B cell (primary cell): ENCODE measurements at regions not wholly inside any gene's neighbourhood (a gene's known extent, or its start where the extent isn't known, plus 50 kb on each side); places are given as distances from the start of the nearest gene placed in this dataset.
"Not testable (repeated sequence)": the region's sequence is repeated elsewhere in the genome, so short reads cannot be mapped to it uniquely, and the experiment has no call there.

Source experiments
- ATAC-seq: fragments of 200-7000 bp; cut with Tn5 transposase; one replicate; pipeline ENCODE4 v1.10.0; 2021; ENCODE audit warnings: low read depth, mild to moderate bottlenecking, moderate number of reproducible peaks, moderate library complexity
- CTCF ChIA-PET: fragments of 350-600 bp; sonication (Branson Sonifier 250); formaldehyde crosslinking; loops from one replicate; lab custom pipeline; 2021; ENCODE audit warnings: antibody characterized with exemption, inconsistent platforms; lab: Charles Lee
- POLR2A ChIA-PET: fragments of 350-600 bp; sonication (Branson Sonifier 250); formaldehyde crosslinking; loops from one replicate; lab custom pipeline; 2021; ENCODE audit warnings: antibody characterized with exemption; lab: Charles Lee
- DNase-seq: peaks from one replicate; pipeline ENCODE4 v3.0.0; 2013
- H2AFZ ChIP-seq: 2 replicates; pipeline ENCODE4 v1.6.1; 2012; ENCODE audit warnings: mild to moderate bottlenecking, low read depth, low read length; ENCODE audit not compliant: insufficient read depth, poor library complexity, severe bottlenecking
- H3K27ac ChIP-seq, 2 donors: 1 replicate in 1 of 2; 2 replicates in 1 of 2; pipeline ENCODE4 v1.5.1; 2012 to 2013; ENCODE audit warnings: low read length in 2 of 2, mild to moderate bottlenecking in 2 of 2, moderate library complexity in 1 of 2
- H3K27me3 ChIP-seq, 4 experiments: fragments of 200-600 bp in 1 of 4; sonication (generic) in 1 of 4; replicated peaks in 1 of 4; 1 replicate in 2 of 4; 2 replicates in 2 of 4; pipeline versions ENCODE4 v1.6.1 to v1.7.0; 2013 to 2016; ENCODE audit warnings: low read length in 3 of 4, mild to moderate bottlenecking in 2 of 4, mixed read lengths in 1 of 4, moderate library complexity in 1 of 4; ENCODE audit not compliant: insufficient read depth in 4 of 4, control insufficient read depth in 3 of 4; ENCODE audit errors: control extremely low read depth in 1 of 4
- H3K36me3 ChIP-seq, 2 experiments: replicated peaks in 1 of 2; 1 replicate in 1 of 2; 2 replicates in 1 of 2; pipeline versions ENCODE4 v1.6.1 to v1.7.1; 2013; ENCODE audit warnings: low read length in 1 of 2; ENCODE audit not compliant: insufficient read depth in 2 of 2, control insufficient read depth in 1 of 2; ENCODE audit errors: control extremely low read depth in 1 of 2, extremely low read depth in 1 of 2
- H3K4me1 ChIP-seq, 2 donors: fragments of 200-600 bp in 1 of 2; sonication (generic) in 1 of 2; 1 replicate in 1 of 2; 2 replicates in 1 of 2; pipeline versions ENCODE4 v1.5.1 to v1.6.1; 2013 to 2017; ENCODE audit warnings: low read length in 2 of 2; ENCODE audit not compliant: control insufficient read depth in 2 of 2, insufficient read depth in 2 of 2
- H3K4me2 ChIP-seq: replicated peaks from 2 replicates; pipeline ENCODE3; 2012; ENCODE audit warnings: mild to moderate bottlenecking, low read depth, low read length; ENCODE audit not compliant: poor library complexity, severe bottlenecking
- H3K4me3 ChIP-seq, 5 experiments: fragments of 200-600 bp in 1 of 5; sonication (generic) in 1 of 5; 1 replicate in 3 of 5; 2 replicates in 2 of 5; pipeline versions ENCODE4 v1.5.1 to v1.7.0; 2011 to 2016; ENCODE audit warnings: low read length in 4 of 5, mild to moderate bottlenecking in 4 of 5, low read depth in 2 of 5, control low read depth in 1 of 5, moderate library complexity in 1 of 5; ENCODE audit not compliant: insufficient read depth in 1 of 5; ENCODE audit errors: control extremely low read depth in 1 of 5, extremely low read depth in 1 of 5
- H3K79me2 ChIP-seq: fragments of 200-600 bp; sonication (generic); one replicate; pipeline ENCODE4 v1.6.0; 2016; ENCODE audit warnings: low read length; ENCODE audit not compliant: control insufficient read depth, insufficient read depth
- H3K9ac ChIP-seq: fragments of 200-600 bp; sonication (generic); 2 replicates; pipeline ENCODE4 v1.6.1; 2017; ENCODE audit warnings: mild to moderate bottlenecking, low read length, moderate library complexity
- H3K9me3 ChIP-seq, 3 donors: one replicate each; pipeline versions ENCODE4 v1.6.1 to v1.7.1; 2013; ENCODE audit warnings: low read length in 2 of 3; ENCODE audit not compliant: control insufficient read depth in 2 of 3, insufficient read depth in 1 of 3; ENCODE audit errors: control extremely low read depth in 1 of 3
- H4K20me1 ChIP-seq: 2 replicates; pipeline ENCODE4 v1.6.0; 2012; ENCODE audit warnings: mild to moderate bottlenecking, low read length; ENCODE audit not compliant: insufficient read depth, control insufficient read depth, poor library complexity, severe bottlenecking
- H3K27ac Mint-ChIP-seq: one replicate; pipeline ENCODE4 v1.8.0; 2021; ENCODE audit warnings: mixed read lengths
- H3K27me3 Mint-ChIP-seq: one replicate; pipeline ENCODE4 v1.8.0; 2021; ENCODE audit warnings: mixed read lengths
- H3K4me1 Mint-ChIP-seq: one replicate; pipeline ENCODE4 v1.8.0; 2021; ENCODE audit warnings: mixed read lengths
- H3K4me3 Mint-ChIP-seq: one replicate; pipeline ENCODE4 v1.8.0; 2021; ENCODE audit warnings: mixed read lengths
- H3K9me3 Mint-ChIP-seq: one replicate; pipeline ENCODE4 v1.8.0; 2022; ENCODE audit warnings: mixed read lengths; ENCODE audit not compliant: insufficient read depth
- CTCF ChIP-seq: fragments of 200-600 bp; IDR thresholded peaks from one replicate; pipeline ENCODE4 v1.8.0; 2022; ENCODE audit warnings: antibody characterized with exemption, mild to moderate bottlenecking
- EZH2 ChIP-seq: IDR thresholded peaks from 2 replicates; pipeline ENCODE4 v1.6.1; 2012; ENCODE audit warnings: borderline replicate concordance, low read depth, mild to moderate bottlenecking, moderate library complexity, low read length; ENCODE audit not compliant: insufficient read depth, poor library complexity, severe bottlenecking
- WGBS: methylation state at CpG from one replicate; pipeline ENCODE4 v1.1.5; 2013; ENCODE audit warnings: missing lambda C conversion rate; ENCODE audit not compliant: insufficient coverage; 5-methylcytosine and 5-hydroxymethylcytosine counted together
- intact Hi-C: fragments of 100-400 bp; cut with micrococcal nuclease; formaldehyde crosslinking; loops from one replicate; pipeline ENCODE4 v1.10.0; 2022

GRCh38 chr15:31207246-31207645 lies 105.7 kb upstream of the TRPM1 start:
- H3K27me3 ChIP-seq = no peaks in the 10 kb centered on the region
- TF ChIP-seq CTCF (no peak), EZH2 (no peak)
- Mint-ChIP-seq H3K9me3 (no peaks in the 10 kb centered on the region), H3K27ac (no peak overlapping the region), H3K4me1 (no peaks in the 10 kb centered on the region), H3K27me3 (no peaks in the 10 kb centered on the region), H3K4me3 (no peak overlapping the region)
- ChIA-PET POLR2A (no interaction called here), CTCF (interaction anchor here (0.6 to 1.7 kb wide), 2 partner anchors 8 to 282 kb away, joined by 3 to 5 read pairs; no protein-coding TSS in a partner anchor)
- H3K4me3 ChIP-seq = no peak overlapping the region
- no peaks in the 10 kb centered on the region for H3K79me2 ChIP-seq
- no peak overlapping the region for H3K9ac ChIP-seq
- 100% methylated on average over 1 of the region's 2 CpGs for WGBS
- no peak for ATAC-seq
- no peak overlapping the region for H2AFZ ChIP-seq
- no peak overlapping the region for H3K4me2 ChIP-seq
- H3K9me3 ChIP-seq = no peaks in the 10 kb centered on the region
- H3K4me1 ChIP-seq = no peaks in the 10 kb centered on the region
- intact Hi-C loops = no loop called here
- no peaks in the 10 kb centered on the region for H4K20me1 ChIP-seq
- DNase-seq = no peak
- no peaks in the 10 kb centered on the region for H3K36me3 ChIP-seq
- no peak overlapping the region for H3K27ac ChIP-seq

- H3K27me3 ChIP-seq, H3K27me3 Mint-ChIP-seq, H3K27ac ChIP-seq, H3K9ac ChIP-seq, CTCF ChIA-PET, H3K9me3 ChIP-seq, H3K79me2 ChIP-seq, POLR2A ChIA-PET, H3K4me2 ChIP-seq, H3K36me3 ChIP-seq, H4K20me1 ChIP-seq, H3K4me3 ChIP-seq, H3K4me3 Mint-ChIP-seq, H3K4me1 ChIP-seq, H3K27ac Mint-ChIP-seq, ATAC-seq, DNase-seq, intact Hi-C loops, H3K9me3 Mint-ChIP-seq, H3K4me1 Mint-ChIP-seq, H2AFZ ChIP-seq: not testable (repeated sequence)
- WGBS = no CpG with 5 or more reads among the region's 1 CpG
These were observed 106.3 kb upstream of the TRPM1 start for GRCh38 chr15:31207861-31208260.
